Activated B cell treated with CpG ODN at 0.5 μM for 24 hours (primary cell): ENCODE measurements at regions not wholly inside any gene's neighbourhood (a gene's known extent, or its start where the extent isn't known, plus 50 kb on each side); places are given as distances from the start of the nearest gene placed in this dataset.

Source experiments
- ATAC-seq: fragments of 200-7000 bp; cut with Tn5 transposase; one replicate; pipeline ENCODE4 v1.10.0; 2021; ENCODE audit warnings: low read depth, mild to moderate bottlenecking, moderate library complexity
- CTCF ChIA-PET: fragments of 350-600 bp; sonication (Branson Sonifier 250); formaldehyde crosslinking; loops from one replicate; lab custom pipeline; 2021; ENCODE audit warnings: antibody characterized with exemption; lab: Charles Lee
- POLR2A ChIA-PET: fragments of 350-600 bp; sonication (Branson Sonifier 250); formaldehyde crosslinking; loops from one replicate; lab custom pipeline; 2021; ENCODE audit warnings: antibody characterized with exemption; lab: Charles Lee
- DNase-seq: peaks from one replicate; pipeline ENCODE4 v3.0.0; 2022
- H3K27ac Mint-ChIP-seq: one replicate; pipeline ENCODE4 v1.8.0; 2020; ENCODE audit warnings: mixed read lengths
- H3K27me3 Mint-ChIP-seq: one replicate; pipeline ENCODE4 v1.8.0; 2021; ENCODE audit warnings: mixed read lengths
- H3K36me3 Mint-ChIP-seq: one replicate; pipeline ENCODE4 v1.8.0; 2021; ENCODE audit warnings: low read depth, mixed read lengths
- H3K4me1 Mint-ChIP-seq: one replicate; pipeline ENCODE4 v1.8.0; 2021; ENCODE audit warnings: mixed read lengths
- H3K4me3 Mint-ChIP-seq: one replicate; pipeline ENCODE4 v1.8.0; 2020; ENCODE audit warnings: mild to moderate bottlenecking, mixed read lengths
- H3K9me3 Mint-ChIP-seq: one replicate; pipeline ENCODE4 v1.8.0; 2020; ENCODE audit warnings: mixed read lengths
- intact Hi-C: fragments of 100-400 bp; cut with micrococcal nuclease; formaldehyde crosslinking; loops from one replicate; pipeline ENCODE4 v1.15.1; 2024
- TF ChIP-seq, protein P1 (sequence below): fragments of 200-600 bp; IDR thresholded peaks from one replicate; pipeline ENCODE4 v1.8.0; 2022; ENCODE audit warnings: antibody characterized with exemption, mild to moderate bottlenecking

DNA sequence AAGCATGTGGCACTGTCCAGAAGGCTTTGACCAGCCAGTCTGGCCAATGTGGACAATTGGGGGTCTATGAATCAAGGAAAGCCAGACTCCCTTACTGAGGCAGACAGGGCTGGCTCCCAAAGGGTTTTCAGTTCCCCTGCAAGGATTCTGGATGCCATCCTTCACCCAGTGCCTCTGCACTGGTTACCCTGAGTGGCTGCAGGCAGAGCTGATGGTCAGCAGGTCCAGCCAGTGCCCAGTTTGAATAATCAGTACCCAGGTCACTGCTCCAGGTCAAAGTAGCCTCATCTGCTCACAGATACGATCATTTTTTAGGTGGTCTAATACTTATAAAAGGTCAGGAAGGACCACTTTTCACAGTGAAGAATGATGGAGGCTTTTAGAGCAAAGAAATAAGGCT is 52.2 kb upstream of the MAMLD1 start:
- peaks cover 2% of the 10 kb centered on the region for H3K27me3 Mint-ChIP-seq
- H3K4me3 Mint-ChIP-seq, result no peak overlapping the region
- intact Hi-C loops, result no loop called here
- CTCF ChIA-PET, result no interaction called here
- TF ChIP-seq, protein P1, sequence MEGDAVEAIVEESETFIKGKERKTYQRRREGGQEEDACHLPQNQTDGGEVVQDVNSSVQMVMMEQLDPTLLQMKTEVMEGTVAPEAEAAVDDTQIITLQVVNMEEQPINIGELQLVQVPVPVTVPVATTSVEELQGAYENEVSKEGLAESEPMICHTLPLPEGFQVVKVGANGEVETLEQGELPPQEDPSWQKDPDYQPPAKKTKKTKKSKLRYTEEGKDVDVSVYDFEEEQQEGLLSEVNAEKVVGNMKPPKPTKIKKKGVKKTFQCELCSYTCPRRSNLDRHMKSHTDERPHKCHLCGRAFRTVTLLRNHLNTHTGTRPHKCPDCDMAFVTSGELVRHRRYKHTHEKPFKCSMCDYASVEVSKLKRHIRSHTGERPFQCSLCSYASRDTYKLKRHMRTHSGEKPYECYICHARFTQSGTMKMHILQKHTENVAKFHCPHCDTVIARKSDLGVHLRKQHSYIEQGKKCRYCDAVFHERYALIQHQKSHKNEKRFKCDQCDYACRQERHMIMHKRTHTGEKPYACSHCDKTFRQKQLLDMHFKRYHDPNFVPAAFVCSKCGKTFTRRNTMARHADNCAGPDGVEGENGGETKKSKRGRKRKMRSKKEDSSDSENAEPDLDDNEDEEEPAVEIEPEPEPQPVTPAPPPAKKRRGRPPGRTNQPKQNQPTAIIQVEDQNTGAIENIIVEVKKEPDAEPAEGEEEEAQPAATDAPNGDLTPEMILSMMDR, result no peak
- no peak overlapping the region for H3K27ac Mint-ChIP-seq
- no peaks in the 10 kb centered on the region for H3K4me1 Mint-ChIP-seq
- DNase-seq (no peak), ATAC-seq (no peak)
- POLR2A ChIA-PET, result no interaction called here
- H3K36me3 Mint-ChIP-seq, result no peaks in the 10 kb centered on the region
- no peaks in the 10 kb centered on the region for H3K9me3 Mint-ChIP-seq

- CTCF ChIA-PET, result no interaction called here
- POLR2A ChIA-PET, result no interaction called here
These were observed 50.2 kb upstream of the MAMLD1 start for GRCh38 chrX:150312931-150313330.

More at GRCh38 chrX:150312931-150313330, 50.2 kb upstream of the MAMLD1 start:
- no peak overlapping the region for H3K4me3 Mint-ChIP-seq
- DNase-seq (no peak), ATAC-seq (no peak)
- no peak overlapping the region for H3K27ac Mint-ChIP-seq
- no peaks in the 10 kb centered on the region for H3K9me3 Mint-ChIP-seq
- H3K36me3 Mint-ChIP-seq, result no peaks in the 10 kb centered on the region
- H3K4me1 Mint-ChIP-seq, result no peaks in the 10 kb centered on the region
- H3K27me3 Mint-ChIP-seq, result peaks cover 2% of the 10 kb centered on the region
- TF ChIP-seq, protein P1, result no peak
- intact Hi-C loops, result no loop called here
